Stimulated activated CD4-positive, alpha-beta T cell treated with anti-CD3 and anti-CD28 coated beads, Interleukin-12 subunit alpha, Interleukin-12 subunit beta, amount 100 ng/mL, for 4 hours (primary cell): ENCODE measurements at regions not wholly inside any gene's neighbourhood (a gene's known extent, or its start where the extent isn't known, plus 50 kb on each side); places are given as distances from the start of the nearest gene placed in this dataset.

Source experiments
- DNase-seq: peaks from one replicate; pipeline ENCODE4 v3.0.0-alpha.2; 2020

- no peak for DNase-seq
Measured at GRCh38 chr6:139482287-139482686, 107.8 kb upstream of the CITED2 start.

- DNase-seq: no peak
Measured at GRCh38 chr6:139480356-139481165, 106.1 kb upstream of the CITED2 start.

DNA sequence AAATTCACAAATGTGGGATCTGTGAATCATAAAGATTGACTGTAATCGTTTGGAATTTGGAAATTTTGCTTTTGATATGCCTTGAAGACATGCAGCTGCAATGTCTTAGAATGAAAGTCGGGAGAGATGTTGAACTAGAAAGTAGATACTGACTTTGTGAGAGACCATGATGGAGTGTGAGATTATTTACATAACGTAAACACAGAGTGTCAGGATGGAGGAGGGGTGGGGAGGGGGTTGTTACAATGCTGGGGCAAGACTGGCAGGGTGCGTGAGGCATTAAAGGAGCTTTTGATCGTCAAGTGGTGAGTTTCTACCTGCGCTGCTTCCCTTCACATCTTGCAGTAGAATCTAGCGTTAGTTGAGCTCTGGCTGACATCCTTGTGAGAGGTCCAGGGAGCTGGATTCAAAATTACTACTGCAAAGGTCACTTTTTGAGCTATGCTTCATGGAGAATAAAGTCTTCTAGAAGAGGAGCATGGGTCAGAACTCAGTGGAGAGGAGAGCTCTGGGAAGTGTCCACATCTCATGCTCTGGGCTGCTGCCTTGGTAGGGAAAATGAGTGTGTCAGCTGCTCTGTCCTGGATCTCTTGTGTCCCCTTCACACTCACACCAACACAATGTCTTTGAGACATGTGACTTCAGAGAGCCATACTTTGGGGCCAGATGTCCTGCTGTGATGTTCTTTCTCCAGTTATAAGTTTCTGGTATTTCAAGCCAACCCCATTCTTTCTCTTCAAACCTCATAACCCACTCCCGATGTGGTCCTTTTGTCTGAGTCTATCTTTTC is 105.2 kb upstream of the CITED2 start:
- no peak for DNase-seq

DNA sequence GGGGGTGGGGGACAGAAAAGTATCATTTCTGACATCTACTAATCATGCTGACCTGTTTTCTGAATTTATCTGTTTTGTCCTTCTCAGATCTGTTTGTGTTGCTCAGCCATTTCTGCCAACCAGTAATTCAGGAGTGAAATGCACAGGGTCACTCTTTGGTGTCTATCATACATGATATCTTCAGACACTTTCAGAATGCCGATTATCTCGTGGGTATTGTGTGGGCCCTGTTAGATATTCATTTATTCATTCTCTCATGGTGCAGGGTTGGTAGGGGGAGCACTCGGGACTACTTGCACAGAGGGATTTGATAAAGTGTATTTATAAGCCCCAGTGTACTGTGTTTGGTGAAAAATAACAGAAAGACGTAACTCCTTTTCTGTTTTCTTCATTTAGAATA is 101.2 kb upstream of the CITED2 start:
- DNase-seq: no peak

DNA sequence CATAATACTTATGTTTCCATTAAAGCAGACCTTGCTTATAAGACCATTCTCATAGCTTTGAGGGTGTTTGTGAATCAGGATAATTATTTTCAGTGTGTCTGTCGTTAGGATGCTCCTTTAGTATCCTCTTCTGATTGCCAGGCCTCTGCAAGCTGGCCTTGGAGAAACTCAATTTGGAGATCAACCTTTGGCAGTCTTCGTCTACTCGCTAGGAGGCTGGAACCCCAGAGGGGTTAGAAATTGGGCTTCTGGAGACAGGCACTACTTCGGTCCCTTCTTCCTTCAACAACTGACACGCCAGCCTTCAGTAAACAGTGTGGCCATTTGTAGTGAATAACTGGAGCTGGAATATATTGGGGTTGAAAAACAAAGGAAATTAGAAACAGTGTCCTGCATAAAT is 100.8 kb upstream of the CITED2 start:
- no peak for DNase-seq

- no peak for DNase-seq
Measured at GRCh38 chr6:139474145-139475108, 100.0 kb upstream of the CITED2 start.

DNA sequence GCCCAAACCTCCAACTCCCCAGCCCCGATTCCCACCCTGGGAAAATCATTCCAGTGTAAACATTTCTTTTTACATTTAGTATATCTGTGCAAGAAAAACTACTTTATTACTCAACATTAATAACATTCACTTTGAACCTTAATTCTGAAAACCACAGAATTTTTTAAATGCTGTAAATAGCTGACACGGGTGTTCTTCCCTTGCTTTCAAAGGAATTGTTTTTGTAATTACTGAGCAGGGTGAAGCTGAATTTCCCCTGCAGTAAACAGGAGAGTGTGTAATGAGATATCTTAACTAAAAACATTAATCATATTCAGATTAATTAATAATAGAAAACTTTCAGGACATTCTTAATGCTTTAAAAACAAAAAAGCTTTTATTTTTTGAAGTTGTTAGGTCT is 99.3 kb upstream of the CITED2 start:
- no peak for DNase-seq

GRCh38 chr6:139473231-139473701 is 98.8 kb upstream of the CITED2 start:
- no peak for DNase-seq

GRCh38 chr6:139472351-139473015 is 98.0 kb upstream of the CITED2 start:
- no peak for DNase-seq

GRCh38 chr6:139470997-139471396 is 96.5 kb upstream of the CITED2 start:
- no peak for DNase-seq

- DNase-seq: no peak
Measured at GRCh38 chr6:139468178-139468819, 93.9 kb upstream of the CITED2 start.

- no peak for DNase-seq
Measured at GRCh38 chr6:139457476-139457875, 83.0 kb upstream of the CITED2 start.

GRCh38 chr6:139452148-139452876 is 77.9 kb upstream of the CITED2 start:
- no peak for DNase-seq

DNA sequence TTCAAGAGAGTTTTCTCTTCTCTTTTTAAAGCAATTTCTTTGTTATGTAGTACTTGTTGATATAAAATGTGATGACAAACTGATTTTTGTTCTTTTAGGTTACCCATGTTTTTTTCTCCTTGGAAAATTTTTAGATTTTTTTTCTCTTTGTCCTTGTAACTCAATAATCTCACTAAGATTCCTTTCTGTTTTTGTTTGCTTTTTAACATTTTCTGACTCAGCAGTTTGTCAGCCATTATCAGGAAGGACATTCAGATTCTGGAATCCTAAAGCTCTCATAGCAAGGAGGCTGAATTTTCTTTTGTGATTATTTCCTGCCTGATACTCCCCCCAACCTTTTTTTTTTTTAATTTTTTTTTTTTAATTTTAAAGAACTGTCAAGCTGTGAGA is 75.2 kb upstream of the CITED2 start:
- DNase-seq: no peak

- no peak for DNase-seq
Measured at GRCh38 chr6:139448998-139449610, 74.7 kb upstream of the CITED2 start.

GRCh38 chr6:139448051-139448649 is 73.7 kb upstream of the CITED2 start:
- DNase-seq: no peak

DNA sequence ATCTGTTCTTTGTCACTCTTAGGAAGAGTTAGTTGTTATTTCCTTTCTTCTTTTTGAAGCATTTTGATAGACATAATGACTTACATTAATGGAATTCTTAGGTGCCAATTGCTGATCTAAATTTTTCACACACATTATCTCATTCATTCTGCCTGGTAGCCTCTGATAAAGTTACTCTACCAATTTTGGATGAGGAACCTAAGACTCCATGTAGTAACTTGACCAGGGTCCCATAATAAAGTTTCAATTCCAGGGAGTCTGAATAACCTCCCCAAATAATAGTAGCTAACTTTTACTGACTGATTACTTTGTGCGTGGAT is 73.2 kb upstream of the CITED2 start:
- DNase-seq: no peak

- no peak for DNase-seq
Measured at GRCh38 chr6:139446768-139447655, 72.6 kb upstream of the CITED2 start.

DNA sequence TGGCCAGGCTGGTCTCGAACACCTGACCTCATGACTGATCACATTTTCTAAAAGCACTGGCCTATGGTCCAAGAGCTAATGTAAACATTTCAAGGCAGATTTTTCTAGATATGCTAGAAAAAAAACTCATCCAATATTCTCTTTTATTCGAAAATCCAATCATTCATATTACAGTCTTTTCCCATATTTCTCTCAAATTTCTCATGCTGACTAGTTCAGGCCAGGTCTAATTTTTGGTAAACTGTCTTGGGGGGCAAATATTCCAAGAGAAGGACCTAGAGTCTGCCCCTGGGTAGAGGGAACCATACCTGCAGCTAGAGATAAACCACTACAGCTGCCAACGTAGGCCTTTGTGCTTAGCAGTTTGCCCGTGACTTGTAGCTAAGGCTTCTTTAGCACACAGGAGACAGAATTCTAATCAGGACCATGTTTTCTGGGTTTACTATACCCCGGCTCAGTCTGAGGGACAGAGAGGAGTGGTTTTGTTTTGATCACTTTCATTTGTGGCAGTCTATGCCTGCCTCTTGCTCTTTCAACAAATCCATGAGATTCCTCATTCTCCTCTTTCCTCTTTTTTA is 71.8 kb upstream of the CITED2 start:
- no peak for DNase-seq
